GM18867 (cell line): ENCODE measurements at regions not wholly inside any gene's neighbourhood (a gene's known extent, or its start where the extent isn't known, plus 50 kb on each side); places are given as distances from the start of the nearest gene placed in this dataset.
"Not testable (repeated sequence)": the region's sequence is repeated elsewhere in the genome, so short reads cannot be mapped to it uniquely, and the experiment has no call there.

Experiments used
- ATAC-seq: cut with Tn5 transposase; IDR thresholded peaks from one replicate; pipeline ENCODE4 v1.9.1; 2021; ENCODE audit warnings: mild to moderate bottlenecking, moderate library complexity; ENCODE audit not compliant: unreplicated experiment

DNA sequence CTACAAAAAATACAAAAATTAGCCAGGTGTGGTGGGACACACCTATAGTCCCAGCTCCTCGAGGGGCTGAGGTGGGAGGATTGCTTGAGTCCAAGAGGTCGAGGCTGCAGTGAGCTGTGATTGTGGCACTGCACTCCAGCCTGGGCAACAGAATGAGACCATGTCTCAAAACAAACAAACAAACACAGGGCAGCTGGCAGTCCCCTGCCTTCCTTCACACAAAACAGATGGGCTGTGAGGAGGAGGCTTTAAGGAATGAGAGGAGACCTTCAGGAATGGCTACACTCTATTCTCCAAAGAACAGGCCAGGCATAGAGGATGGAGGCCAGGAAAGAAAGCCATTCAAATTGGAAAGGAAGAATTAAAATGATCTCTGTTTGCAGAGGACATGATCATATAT, 65.6 kb upstream of the MAML3 start:
- no peak for ATAC-seq

DNA sequence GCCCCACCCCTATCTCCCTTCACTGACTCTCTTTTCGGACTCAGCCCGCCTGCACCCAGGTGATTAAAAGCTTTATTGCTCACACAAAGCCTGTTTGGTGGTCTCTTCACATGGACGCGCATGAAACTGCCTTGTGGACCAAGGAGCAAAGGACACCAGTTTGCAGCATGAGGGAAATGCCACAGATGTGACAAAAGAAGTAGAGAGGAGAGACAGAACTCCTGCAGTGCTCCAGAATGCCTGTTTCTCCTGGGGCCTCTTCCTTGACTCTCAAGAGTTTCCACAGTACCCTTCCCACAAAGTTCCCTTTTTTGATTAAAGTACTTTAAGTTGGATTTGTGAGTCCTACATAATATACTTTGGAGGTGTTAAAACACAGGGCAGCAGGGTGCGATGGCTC, 65.1 kb upstream of the MAML3 start:
- ATAC-seq: not testable (repeated sequence)

DNA sequence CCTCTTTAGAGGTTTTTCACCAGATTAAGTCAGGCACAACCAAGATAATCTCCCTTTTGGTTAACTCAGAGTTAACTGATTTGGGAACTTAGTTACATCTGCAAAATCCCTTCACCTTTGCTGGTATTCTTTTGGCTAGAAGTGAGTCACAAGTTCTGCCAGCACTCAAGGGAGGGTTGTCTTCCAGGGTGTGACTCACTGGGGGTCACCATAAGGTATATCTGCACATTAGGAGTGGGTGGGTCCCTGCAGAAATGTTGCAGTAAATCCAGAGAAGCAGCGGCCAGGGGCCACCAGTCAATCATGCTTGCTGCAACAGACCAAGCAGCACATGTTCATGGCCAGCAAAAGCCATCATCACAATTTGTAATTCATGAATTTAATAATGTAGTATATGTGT, 59.8 kb upstream of the MAML3 start:
- ATAC-seq: no peak

DNA sequence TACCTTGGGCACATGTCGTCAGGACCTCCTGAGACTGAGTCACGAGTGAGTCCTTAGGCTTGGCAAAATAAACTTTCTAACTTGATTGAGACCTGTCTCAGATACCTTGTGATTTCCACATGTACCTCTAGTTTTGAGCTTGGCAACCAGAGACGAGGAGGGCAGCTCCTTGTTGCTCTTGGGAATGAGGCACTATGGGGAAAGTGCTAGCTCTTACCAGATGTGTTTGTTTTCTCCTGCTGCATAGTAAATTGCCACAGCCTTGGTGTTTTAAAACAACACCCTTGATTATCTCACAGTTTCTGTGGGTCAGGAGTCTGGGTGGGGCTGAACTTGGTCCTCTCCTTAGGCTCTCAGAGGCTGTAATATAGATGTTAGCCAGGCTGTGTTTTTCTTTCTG, 59.1 kb upstream of the MAML3 start:
- no peak for ATAC-seq

DNA sequence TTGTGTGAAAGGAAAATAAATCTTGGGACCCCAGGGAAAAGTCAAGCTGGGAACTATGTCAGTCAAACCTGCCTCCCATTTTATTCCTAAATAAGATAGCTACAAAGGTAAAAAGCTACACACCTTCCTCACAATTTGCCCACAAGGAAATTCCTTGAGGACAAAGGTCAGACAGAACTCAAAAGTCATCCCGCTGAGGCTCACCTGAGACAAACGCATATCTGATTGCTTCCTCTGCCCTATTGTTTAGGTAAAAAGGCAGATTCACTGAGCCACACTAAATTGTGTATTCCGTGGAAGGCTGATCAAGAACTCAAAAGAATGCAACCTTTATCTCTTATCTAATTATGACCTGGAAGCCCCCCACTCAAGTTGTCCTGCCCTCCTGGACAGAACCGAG, 58.7 kb upstream of the MAML3 start:
- ATAC-seq: no peak

DNA sequence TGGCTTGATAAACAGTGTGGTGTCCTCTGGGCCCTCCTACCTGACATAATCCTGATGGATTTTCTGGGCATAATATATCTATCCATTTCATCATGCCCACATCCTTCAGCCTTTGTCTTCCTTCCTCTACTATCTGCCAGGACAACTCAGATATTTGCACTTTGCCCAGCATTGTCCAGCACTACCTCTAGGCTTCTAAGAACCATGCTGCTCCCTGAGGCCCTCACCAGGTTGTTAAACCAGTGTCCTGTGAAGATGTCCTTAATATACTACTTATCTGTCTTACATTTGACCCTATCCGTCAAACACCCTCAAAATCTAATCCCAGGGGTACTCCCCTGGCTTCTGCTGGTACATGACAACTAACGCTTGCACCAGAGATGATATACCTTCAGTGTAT, 58.2 kb upstream of the MAML3 start:
- no peak for ATAC-seq

DNA sequence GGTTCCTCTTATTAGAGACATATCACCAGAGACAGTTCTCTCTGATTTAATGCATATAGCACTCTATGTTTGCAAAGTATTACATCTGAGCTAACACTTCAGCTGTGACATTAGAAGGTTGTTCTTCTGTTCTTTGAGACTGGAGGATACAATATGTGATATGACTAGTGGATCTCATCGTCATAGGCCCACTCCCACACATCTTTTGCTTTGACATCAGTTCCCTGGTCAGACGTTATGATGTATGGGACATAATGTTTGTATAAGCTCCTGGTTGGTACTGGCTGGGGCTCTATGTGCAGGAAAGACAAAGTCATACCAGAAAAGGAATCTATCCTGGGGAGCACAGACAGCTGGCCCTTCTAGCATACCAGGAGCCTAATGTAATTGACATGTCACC, 57.7 kb upstream of the MAML3 start:
- ATAC-seq: no peak

DNA sequence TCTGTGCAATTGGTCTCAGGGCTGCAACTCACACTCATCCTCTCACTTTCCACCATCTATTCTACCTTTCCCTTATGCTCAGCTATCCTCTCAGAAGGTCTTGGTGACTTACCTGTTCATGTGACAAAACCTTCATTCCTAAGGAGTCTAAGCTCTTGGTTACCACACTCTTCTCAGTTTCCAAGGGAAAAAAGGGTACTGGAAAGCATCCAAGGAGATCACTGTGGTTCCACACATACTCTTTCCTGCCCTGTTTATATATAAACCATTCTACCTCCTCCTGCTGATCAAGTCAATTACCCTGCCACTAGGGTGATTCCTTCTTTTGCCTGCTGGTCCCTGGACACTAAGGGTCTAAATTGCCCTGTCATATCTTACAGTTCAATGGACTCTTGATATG, 57.2 kb upstream of the MAML3 start:
- ATAC-seq: no peak

DNA sequence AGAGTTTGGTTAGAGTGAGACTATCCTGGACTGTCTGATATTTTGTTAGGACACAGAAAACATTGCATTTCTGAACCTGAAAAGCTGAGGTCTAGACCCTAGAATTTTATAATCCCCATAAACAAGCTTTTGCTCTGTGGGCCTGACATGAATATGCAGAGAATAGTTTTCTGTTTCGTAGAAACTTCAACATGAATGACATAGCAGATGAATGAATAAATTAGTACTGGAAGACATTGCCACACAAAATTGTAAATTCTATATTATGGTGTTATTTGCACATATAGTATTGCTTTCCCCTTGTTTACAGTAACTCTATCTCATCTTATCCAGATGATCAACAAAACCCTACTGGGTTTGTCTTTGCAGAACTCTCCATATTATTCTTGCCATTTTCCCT, 54.9 kb upstream of the MAML3 start:
- ATAC-seq: no peak
